HG02763 (cell line): ENCODE measurements at regions not wholly inside any gene's neighbourhood (a gene's known extent, or its start where the extent isn't known, plus 50 kb on each side); places are given as distances from the start of the nearest gene placed in this dataset.
A peak's percentile ranks its signal among the peaks of the same experiment; 100 is the strongest.
"Not testable (repeated sequence)": the region's sequence is repeated elsewhere in the genome, so short reads cannot be mapped to it uniquely, and the experiment has no call there.

Experiments
- ATAC-seq: cut with Tn5 transposase; IDR thresholded peaks from one replicate; pipeline ENCODE4 v1.9.1; 2021; ENCODE audit warnings: mild to moderate bottlenecking, moderate library complexity; ENCODE audit not compliant: unreplicated experiment

- ATAC-seq: no peak
These were observed 106.7 kb upstream of the CADM1 start for GRCh38 chr11:115610908-115611307.

GRCh38 chr11:115610234-115610633, 106.0 kb upstream of the CADM1 start:
- not testable (repeated sequence) for ATAC-seq

DNA sequence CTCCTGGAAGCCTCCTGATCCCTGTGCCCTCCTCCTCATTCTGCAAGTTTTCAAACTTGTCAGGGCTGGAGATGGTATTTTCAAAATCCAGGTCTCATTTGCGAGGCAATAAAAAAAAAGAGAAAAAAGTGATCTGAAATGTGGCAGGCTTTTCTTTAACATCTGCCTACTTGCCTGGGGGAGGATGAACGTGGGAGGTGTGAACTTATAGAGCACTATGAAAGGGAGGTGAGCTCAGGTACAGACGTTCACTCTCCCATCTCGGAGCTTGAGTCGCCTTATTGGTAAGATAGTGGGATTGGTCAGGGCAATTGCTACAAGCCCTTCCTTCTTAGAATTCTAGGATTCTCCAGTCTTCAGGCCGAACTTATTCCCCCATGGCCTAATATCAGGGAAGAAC, 104.8 kb upstream of the CADM1 start:
- ATAC-seq: no peak

DNA sequence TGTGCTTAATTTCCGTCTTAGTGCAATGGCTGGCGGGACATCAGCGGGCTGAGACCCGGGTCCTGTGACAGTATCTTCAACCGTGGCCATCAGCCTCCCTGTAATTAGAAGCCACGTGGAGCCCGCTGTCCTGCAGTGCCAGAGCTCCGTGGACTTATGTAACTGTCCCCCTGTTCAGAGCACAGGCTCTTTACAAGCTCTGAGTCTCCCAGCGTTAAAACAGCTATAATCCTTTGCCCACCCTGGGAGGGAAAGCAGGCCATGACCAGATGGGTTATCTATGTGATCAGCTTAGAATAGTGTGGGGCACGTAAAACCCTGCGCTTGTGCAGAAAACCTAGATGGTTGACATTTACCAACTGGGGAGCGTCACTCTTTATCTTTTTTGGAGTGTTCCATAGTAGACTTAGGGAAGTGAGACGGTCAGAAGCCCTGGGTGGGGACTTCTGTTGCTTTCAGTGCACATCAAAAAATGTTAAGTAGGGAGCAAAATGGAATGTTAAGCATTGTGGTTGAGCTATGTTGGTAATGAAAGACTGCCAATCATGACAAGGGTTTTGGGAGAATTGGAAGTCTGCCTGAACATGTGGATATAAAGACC, 103.5 kb upstream of the CADM1 start:
- no peak for ATAC-seq

DNA sequence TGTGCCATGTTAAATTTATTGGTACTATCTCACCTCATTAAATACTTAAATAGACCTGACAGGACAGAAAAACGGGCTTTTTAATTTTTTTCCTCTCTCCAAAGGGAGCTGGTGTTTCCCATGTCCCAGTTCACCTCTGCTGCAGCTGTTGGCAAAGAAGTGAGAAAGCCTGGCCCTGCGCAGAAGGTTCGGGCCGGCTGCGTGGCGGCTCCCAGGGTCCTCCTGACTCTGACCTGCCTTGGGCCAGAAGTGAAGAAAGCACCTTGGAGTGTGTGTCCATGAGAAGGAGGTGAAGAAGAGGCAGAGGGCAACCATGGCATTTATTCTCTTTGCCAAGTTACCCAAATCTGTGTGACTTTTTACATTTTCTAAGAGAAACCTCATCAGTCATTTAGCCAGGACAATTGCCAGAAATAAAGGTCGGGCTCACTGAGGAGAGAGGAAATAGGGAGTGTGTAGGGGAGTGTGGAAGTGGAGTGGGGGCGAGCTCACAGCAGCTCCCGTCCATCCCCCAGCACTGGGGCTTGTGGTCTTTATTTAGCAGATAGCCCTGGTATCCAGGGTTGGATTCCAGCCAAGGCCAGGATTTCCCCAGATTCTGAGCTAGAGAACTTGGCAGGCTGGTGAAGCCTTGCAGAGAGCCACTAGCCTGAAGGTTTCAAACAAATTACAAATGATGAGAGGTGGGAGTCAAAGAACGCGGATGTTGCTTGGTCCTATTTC, 102.4 kb upstream of the CADM1 start:
- ATAC-seq: no peak

DNA sequence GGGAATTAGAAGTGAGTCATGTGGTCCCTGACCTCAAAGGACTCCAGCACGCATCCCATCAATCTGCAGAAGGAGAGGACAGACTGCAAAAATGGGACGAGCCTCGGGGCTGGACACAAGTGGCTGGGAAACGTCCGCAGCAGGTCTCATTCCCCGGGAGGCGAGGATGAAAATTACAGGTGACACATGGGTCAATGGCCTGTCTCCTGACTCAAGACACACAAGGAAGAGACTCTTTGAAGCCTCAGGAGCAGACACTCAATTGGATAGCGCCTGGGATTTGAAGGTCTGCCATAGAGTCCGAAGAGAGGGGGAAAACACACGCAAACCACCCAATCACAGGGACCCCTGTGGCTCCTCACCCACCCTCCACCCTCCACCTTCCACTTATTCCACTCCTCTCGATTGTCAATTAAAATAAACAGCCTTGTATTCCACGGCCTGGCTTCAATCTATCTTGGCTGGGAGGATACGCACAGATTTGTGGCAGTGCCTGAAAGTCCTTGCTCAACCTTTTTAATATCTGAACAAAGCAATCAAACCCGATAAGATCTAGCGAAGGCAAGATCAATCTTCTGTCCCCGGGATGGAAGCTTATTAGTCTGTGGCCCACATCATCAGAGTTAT, 101.8 kb upstream of the CADM1 start:
- ATAC-seq: no peak

DNA sequence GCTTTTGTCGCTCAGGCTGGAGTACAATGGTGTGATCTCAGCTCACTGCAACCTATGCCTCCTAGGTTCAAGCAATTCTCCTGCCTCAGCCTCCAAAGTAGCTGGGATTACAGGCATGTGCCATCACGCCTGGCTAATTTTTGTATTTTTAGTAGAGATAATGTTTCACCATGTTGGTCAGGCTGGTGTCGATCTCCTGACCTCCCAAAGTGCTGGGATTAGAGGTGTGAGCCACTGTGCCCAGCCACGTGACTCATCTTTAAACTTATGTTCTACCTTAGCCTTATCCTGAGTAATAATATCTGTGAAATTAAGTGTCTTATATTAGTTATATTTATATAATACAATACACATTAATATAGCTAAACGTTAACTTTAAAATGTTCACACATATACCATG, 101.2 kb upstream of the CADM1 start:
- not testable (repeated sequence) for ATAC-seq

DNA sequence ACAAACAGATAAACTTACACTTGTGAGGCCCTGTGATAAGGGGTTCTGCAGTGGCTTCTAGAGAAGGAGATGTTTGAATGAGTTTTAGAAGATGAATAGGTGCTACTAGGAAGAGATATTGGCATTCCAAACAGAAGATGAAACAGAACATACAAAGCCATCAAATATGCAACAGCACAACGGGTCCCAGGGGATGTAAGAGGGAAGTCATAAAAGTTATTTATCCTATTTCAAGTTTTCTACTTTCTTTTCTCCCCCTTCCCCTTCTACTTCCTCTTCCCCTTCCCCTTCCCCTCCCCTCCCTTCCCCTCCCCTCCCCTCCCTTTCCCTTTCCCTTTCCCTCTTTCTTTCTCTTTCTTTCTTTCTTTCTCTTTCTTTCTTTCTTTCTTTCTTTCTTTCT, 94.9 kb upstream of the CADM1 start:
- ATAC-seq: no peak

DNA sequence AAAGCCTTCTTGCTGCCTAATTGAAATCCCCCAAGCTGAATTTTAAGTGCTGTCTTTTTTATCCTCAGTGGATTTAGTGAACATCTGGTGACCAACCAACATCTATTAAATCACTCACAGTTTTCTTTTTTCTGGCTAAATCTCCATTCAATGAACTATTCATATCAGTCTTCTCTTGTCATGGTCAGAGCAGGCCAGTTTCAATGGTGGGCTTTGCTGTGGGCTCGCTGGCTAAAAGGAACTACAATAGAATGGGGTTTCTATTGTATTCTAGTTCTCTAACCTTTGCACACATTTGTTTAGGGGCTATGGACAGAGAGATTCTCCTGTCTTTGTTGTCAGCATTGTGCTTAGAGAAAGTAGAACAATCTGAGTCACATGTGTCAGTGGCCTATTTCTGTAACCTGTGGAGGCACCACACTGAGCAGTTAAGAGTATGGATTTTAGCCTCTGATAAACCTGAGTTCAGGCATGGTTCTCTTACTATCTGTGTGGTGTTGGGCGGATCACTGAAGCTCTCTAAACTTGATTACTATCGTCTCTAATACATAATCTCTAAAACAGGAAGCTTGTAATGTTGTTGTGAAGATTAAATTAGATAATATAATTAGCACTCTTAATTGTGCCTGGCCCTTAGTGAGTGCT, 94.2 kb upstream of the CADM1 start:
- ATAC-seq: no peak

DNA sequence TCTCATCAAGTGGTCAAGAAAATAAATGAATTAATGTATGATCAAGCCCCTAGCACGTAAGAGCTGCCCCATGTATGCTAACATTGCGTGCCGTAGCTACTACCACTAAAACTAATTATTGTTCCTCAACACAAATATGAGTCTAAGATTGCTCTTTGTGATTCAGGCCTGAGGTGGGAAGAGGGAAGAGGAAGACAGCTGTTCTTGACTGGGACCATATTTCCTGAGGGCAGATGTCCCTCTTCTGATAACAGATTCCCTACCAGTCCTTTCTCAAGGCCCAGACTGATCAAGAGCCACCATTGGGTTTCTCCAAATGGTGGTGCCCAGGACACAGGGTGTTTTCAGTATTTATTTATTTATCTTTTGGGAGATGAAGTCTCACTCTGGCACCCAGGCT, 87.2 kb upstream of the CADM1 start:
- no peak for ATAC-seq

GRCh38 chr11:115590254-115590653, 86.0 kb upstream of the CADM1 start:
- ATAC-seq: no peak

- ATAC-seq: no peak
These were observed 83.6 kb upstream of the CADM1 start for GRCh38 chr11:115587718-115588342.

- ATAC-seq: peak; percentile 75
These were observed 81.3 kb upstream of the CADM1 start for GRCh38 chr11:115585361-115586024.

- no peak for ATAC-seq
These were observed 77.8 kb upstream of the CADM1 start for GRCh38 chr11:115581871-115582639.

GRCh38 chr11:115580927-115581680, 76.9 kb upstream of the CADM1 start:
- no peak for ATAC-seq

- ATAC-seq: no peak
These were observed 76.2 kb upstream of the CADM1 start for GRCh38 chr11:115580416-115580815.

DNA sequence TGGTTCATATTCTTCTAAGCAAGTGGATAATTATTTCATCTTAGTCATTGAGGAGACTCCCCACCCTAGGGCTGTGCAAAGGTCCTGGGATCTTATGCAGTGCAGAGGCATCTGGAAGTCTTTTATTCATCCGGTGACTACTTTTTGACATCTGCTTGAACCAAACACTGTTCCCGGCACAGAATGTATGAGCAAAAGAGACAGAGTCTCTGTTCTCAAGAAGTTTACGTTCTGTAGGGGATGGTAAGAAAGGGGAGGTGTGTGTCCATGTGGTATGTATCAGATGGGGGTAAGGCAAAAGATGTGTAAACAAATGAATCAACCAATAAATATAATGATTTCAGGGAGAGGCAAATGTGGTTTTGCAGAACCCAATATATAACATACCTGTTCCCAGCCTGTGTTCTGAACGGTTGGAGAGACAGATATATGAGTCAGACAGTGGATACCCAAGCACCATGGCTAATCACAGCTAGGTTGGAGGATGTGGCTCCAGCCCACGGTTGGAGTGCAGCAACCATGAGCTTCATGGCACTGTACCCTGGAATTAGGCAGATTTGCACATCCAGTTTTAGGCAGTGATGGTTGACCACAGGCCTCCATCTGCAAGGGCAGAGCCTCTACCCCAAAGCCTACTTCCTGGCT, 75.1 kb upstream of the CADM1 start:
- ATAC-seq: no peak

GRCh38 chr11:115578275-115578674, 74.1 kb upstream of the CADM1 start:
- no peak for ATAC-seq

GRCh38 chr11:115577701-115578100, 73.5 kb upstream of the CADM1 start:
- ATAC-seq: no peak
